ENCODE measurements at regions not wholly inside any gene's neighbourhood (a gene's known extent, or its start where the extent isn't known, plus 50 kb on each side); places are given as distances from the start of the nearest gene placed in this dataset.

DNA sequence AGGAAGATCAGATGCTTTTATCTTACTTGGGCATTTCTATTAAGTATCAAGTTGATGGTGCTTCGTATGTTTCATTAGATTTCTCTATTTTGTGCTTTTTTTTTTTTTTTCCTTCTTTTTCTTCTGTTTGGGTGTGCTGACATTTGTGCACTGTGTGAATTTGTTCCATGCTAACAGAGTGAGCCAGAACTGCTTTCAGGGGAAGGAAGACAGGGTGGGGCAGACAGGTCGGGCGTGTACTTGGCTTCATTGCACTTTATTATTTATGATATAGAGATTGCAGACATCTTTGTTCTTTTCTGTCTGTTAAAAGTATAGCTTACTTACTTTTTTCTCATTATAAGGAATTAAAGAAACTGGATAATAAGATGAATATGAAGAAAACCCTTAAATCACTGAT is 112.2 kb downstream of the FGF18 start:
- no peaks in the 10 kb centered on the region for H3K9me3 ChIP-seq (ENCODE audit: low read depth)
- no peak overlapping the region for H3K4me3 ChIP-seq
- H3K27me3 ChIP-seq (replicated peaks; ENCODE audit: insufficient read depth), result peaks cover 4% of the 10 kb centered on the region; the same call in 1 of the 2 replicates
- H3K36me3 ChIP-seq (ENCODE audit: low read depth), result no peaks in the 10 kb centered on the region
- no peak overlapping the region for H2AFZ ChIP-seq
- in situ Hi-C loops (cut with MboI), result no loop called here
- H3K9ac ChIP-seq, result no peak overlapping the region
- 44 to 52% methylated on average over 3 of the region's 3 CpGs for WGBS, 2 experiments (ENCODE audit: low coverage in 1 of 2, low lambda C conversion rate in 2 of 2, missing lambda C conversion rate in 2 of 2)
- DNase-seq, result no peak
- no peaks in the 10 kb centered on the region for H3F3A ChIP-seq (ENCODE audit: insufficient read depth)
- no peak for TF ChIP-seq EZH2 (IDR thresholded peaks at IDR 0.05; ENCODE audit: insufficient read depth, poor library complexity, severe bottlenecking)
- no peak for TF ChIP-seq EZH2phosphoT487 (IDR thresholded peaks at IDR 0.05; ENCODE audit: insufficient read depth, low read depth)
- H3K4me1 ChIP-seq (ENCODE audit: insufficient read depth), result no peaks in the 10 kb centered on the region
- H3K79me2 ChIP-seq (ENCODE audit: insufficient read depth), result no peaks in the 10 kb centered on the region
- no peak overlapping the region for H3K27ac ChIP-seq
- no peak overlapping the region for H3K4me2 ChIP-seq (ENCODE audit: unreplicated experiment)
- no peaks in the 10 kb centered on the region for H4K20me1 ChIP-seq (ENCODE audit: insufficient read depth)
- no peaks in the 10 kb centered on the region for H3K9me2 ChIP-seq (ENCODE audit: insufficient read depth)

DNA sequence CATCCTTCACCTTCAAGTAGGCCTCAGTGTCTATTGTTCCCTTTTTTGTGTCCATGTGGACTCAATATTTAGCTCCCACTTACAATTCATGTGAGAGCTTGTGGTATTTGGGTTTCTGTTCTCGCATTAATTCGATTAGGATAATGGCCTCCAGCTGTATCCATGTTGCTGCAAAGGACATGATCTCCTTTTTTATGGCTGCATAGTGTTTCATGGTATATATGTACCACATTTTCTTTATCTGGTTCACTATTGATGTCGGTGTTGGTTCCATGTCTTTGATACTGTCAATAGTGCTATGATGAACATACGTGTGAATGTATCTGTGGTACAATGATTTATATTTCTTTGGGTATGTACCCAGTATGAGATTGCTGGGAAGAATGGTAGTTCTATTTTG is 113.7 kb downstream of the FGF18 start:
- in situ Hi-C loops (cut with MboI), result no loop called here
- 86 to 93% methylated on average over 4 of the region's 4 CpGs for WGBS, 2 experiments (ENCODE audit: low coverage in 1 of 2, low lambda C conversion rate in 2 of 2, missing lambda C conversion rate in 2 of 2)

DNA sequence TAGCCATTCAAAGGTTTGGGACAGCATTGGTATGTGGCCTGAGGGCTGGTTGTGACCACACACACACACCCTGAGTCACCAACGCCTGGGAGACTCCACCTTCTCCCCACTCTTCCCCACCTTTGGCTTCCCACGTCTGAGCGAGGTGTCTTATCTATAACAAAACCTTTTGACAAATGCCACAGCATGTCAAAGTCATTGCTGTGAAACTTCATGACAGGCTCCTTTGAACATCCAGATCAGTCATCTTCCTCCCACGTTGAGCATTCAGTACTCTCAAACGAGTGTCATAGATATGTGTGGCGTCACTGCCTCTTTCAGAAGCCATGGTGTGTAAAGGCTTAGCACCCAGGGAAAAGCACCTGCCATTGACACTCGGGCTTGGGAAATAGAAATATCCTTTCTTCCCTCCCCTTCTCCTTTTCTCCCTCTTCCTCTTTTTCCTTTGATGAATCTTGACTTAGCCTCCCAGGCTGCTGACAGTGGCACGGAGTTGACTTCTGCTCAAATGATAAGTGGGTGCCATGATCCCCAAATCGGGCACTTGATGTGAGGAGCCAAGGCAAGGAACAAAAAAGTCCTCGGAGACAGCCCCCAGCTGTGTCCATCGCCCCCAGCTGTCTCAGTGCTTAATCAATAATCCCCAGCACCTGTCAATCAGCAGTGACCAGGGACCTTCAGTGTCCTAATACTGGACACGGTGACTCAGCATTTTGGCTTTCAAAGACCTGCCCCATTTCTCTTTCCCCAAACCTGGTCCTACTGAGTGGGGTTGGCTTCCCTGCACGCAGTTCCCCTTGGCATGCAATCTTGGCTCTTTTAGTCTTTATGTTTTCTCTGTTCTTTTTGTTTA is 114.8 kb downstream of the FGF18 start:
- in situ Hi-C loops (cut with MboI), result no loop called here
- Histone ChIP-seq H3F3A (ENCODE audit: insufficient read depth) (peaks cover 11% of the 10 kb centered on the region), H3K4me2 (ENCODE audit: unreplicated experiment) (no peak overlapping the region), H2AFZ (no peak overlapping the region), H4K20me1 (ENCODE audit: insufficient read depth) (no peaks in the 10 kb centered on the region), H3K9me3 (ENCODE audit: low read depth) (no peaks in the 10 kb centered on the region), H3K79me2 (ENCODE audit: insufficient read depth) (no peaks in the 10 kb centered on the region), H3K4me3 (no peak overlapping the region), H3K27me3 (replicated peaks; ENCODE audit: insufficient read depth) (peaks cover 4% of the 10 kb centered on the region; the same call in 1 of the 2 replicates), H3K9me2 (ENCODE audit: insufficient read depth) (no peaks in the 10 kb centered on the region), H3K4me1 (ENCODE audit: insufficient read depth) (peaks cover 5% of the 10 kb centered on the region; the same call in 1 of the 2 replicates), H3K9ac (no peak overlapping the region), H3K27ac (no peak overlapping the region), H3K36me3 (ENCODE audit: low read depth) (no peaks in the 10 kb centered on the region)
- 86 to 88% methylated on average over 13 of the region's 13 CpGs for WGBS, 2 experiments (ENCODE audit: low coverage in 1 of 2, low lambda C conversion rate in 2 of 2, missing lambda C conversion rate in 2 of 2)
- no peak for TF ChIP-seq EZH2phosphoT487 (IDR thresholded peaks at IDR 0.05; ENCODE audit: insufficient read depth, low read depth)
- TF ChIP-seq EZH2 (IDR thresholded peaks at IDR 0.05; ENCODE audit: insufficient read depth, poor library complexity, severe bottlenecking), result no peak
- no peak for DNase-seq

More for the DNA sequence above, 113.7 kb downstream of the FGF18 start:
- DNase-seq, result no peak
- no peaks in the 10 kb centered on the region for H4K20me1 ChIP-seq (ENCODE audit: insufficient read depth)
- no peak overlapping the region for H3K4me3 ChIP-seq
- H2AFZ ChIP-seq, result no peak overlapping the region
- no peak overlapping the region for H3K4me2 ChIP-seq (ENCODE audit: unreplicated experiment)
- peaks cover 4% of the 10 kb centered on the region; the same call in 1 of the 2 replicates for H3K27me3 ChIP-seq (replicated peaks; ENCODE audit: insufficient read depth)
- H3K9me2 ChIP-seq (ENCODE audit: insufficient read depth), result no peaks in the 10 kb centered on the region
- H3F3A ChIP-seq (ENCODE audit: insufficient read depth), result peaks cover 11% of the 10 kb centered on the region
- H3K9me3 ChIP-seq (ENCODE audit: low read depth), result no peaks in the 10 kb centered on the region
- H3K4me1 ChIP-seq (ENCODE audit: insufficient read depth), result peaks cover 5% of the 10 kb centered on the region; the same call in 1 of the 2 replicates
- H3K79me2 ChIP-seq (ENCODE audit: insufficient read depth), result no peaks in the 10 kb centered on the region
- H3K27ac ChIP-seq, result no peak overlapping the region
- no peak overlapping the region for H3K9ac ChIP-seq
- no peak for TF ChIP-seq EZH2 (IDR thresholded peaks at IDR 0.05; ENCODE audit: insufficient read depth, poor library complexity, severe bottlenecking)
- TF ChIP-seq EZH2phosphoT487 (IDR thresholded peaks at IDR 0.05; ENCODE audit: insufficient read depth, low read depth), result no peak
- no peaks in the 10 kb centered on the region for H3K36me3 ChIP-seq (ENCODE audit: low read depth)

DNA sequence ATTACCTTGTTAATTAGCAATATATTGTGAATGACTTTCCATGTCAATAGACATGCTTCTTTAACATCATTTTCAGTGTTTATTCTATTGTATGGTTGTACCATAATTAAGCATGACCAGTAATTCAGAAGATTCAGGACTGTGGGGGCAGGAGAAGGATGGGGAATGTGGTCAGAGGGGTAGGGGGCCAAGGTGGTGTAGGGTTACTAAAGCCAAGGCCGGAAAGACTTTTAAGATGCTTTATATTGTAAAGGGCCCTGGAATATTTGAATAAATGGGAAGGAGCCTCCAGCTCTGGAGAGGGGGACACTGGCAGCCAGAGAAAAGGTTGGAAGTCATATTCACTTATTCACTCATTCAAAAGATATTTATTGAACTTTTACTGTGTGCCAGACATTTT is 115.7 kb downstream of the FGF18 start:
- TF ChIP-seq EZH2 (IDR thresholded peaks at IDR 0.05; ENCODE audit: insufficient read depth, poor library complexity, severe bottlenecking), result no peak
- TF ChIP-seq EZH2phosphoT487 (IDR thresholded peaks at IDR 0.05; ENCODE audit: insufficient read depth, low read depth), result no peak
- peaks cover 5% of the 10 kb centered on the region; the same call in 1 of the 2 replicates for H3K4me1 ChIP-seq (ENCODE audit: insufficient read depth)
- no peaks in the 10 kb centered on the region for H3K36me3 ChIP-seq (ENCODE audit: low read depth)
- H3K4me3 ChIP-seq, result no peak overlapping the region
- H3K9me3 ChIP-seq (ENCODE audit: low read depth), result no peaks in the 10 kb centered on the region
- H3K79me2 ChIP-seq (ENCODE audit: insufficient read depth), result no peaks in the 10 kb centered on the region
- H3K27me3 ChIP-seq (replicated peaks; ENCODE audit: insufficient read depth), result peaks cover 4% of the 10 kb centered on the region; the same call in 1 of the 2 replicates
- no peak for DNase-seq
- H3K9me2 ChIP-seq (ENCODE audit: insufficient read depth), result no peaks in the 10 kb centered on the region
- 85 to 87% methylated on average over 1 of the region's 1 CpG for WGBS, 2 experiments (ENCODE audit: low coverage in 1 of 2, low lambda C conversion rate in 2 of 2, missing lambda C conversion rate in 2 of 2)
- H3F3A ChIP-seq (ENCODE audit: insufficient read depth), result peaks cover 11% of the 10 kb centered on the region
- in situ Hi-C loops (cut with MboI), result no loop called here
- H3K4me2 ChIP-seq (ENCODE audit: unreplicated experiment), result no peak overlapping the region
- H3K27ac ChIP-seq, result no peak overlapping the region
- H3K9ac ChIP-seq, result no peak overlapping the region
- no peaks in the 10 kb centered on the region for H4K20me1 ChIP-seq (ENCODE audit: insufficient read depth)
- H2AFZ ChIP-seq, result no peak overlapping the region

Measured in GM23248 (cell line).